HEK293T (cell line): ENCODE measurements at regions not wholly inside any gene's neighbourhood (a gene's known extent, or its start where the extent isn't known, plus 50 kb on each side); places are given as distances from the start of the nearest gene placed in this dataset.

Experiments
- BHLHE40 ChIP-seq: fragments of 450-650 bp; IDR thresholded peaks from 2 replicates; pipeline ENCODE4 v1.6.1; 2016; ENCODE audit warnings: mild to moderate bottlenecking, moderate library complexity, borderline replicate concordance
- CTBP1 ChIP-seq: fragments of 450-650 bp; IDR thresholded peaks from 2 replicates; pipeline ENCODE4 v1.6.1; 2016; ENCODE audit warnings: borderline replicate concordance
- FOXK2 ChIP-seq: fragments of 450-650 bp; IDR thresholded peaks from 2 replicates; pipeline ENCODE4 v1.6.1; 2016; ENCODE audit warnings: mild to moderate bottlenecking
- HDGF ChIP-seq: fragments of 450-650 bp; IDR thresholded peaks from 2 replicates; pipeline ENCODE4 v1.6.1; 2017; ENCODE audit warnings: antibody characterized with exemption, borderline replicate concordance
- L3MBTL2 ChIP-seq: fragments of 450-650 bp; conservative IDR thresholded peaks from 2 replicates; pipeline ENCODE4 v1.6.1; 2016; ENCODE audit warnings: mild to moderate bottlenecking
- LEF1 ChIP-seq: fragments of 450-650 bp; IDR thresholded peaks from 2 replicates; pipeline ENCODE4 v1.6.1; 2017; ENCODE audit warnings: mild to moderate bottlenecking, borderline replicate concordance
- SP1 ChIP-seq: fragments of 450-650 bp; IDR thresholded peaks from 2 replicates; pipeline ENCODE4 v1.6.1; 2017
- TARDBP ChIP-seq: fragments of 450-650 bp; IDR thresholded peaks from 2 replicates; pipeline ENCODE4 v1.6.1; 2016
- TF ChIP-seq, protein P1 (sequence below): fragments of 450-650 bp; IDR thresholded peaks from 2 replicates; pipeline ENCODE4 v1.6.1; 2016

DNA sequence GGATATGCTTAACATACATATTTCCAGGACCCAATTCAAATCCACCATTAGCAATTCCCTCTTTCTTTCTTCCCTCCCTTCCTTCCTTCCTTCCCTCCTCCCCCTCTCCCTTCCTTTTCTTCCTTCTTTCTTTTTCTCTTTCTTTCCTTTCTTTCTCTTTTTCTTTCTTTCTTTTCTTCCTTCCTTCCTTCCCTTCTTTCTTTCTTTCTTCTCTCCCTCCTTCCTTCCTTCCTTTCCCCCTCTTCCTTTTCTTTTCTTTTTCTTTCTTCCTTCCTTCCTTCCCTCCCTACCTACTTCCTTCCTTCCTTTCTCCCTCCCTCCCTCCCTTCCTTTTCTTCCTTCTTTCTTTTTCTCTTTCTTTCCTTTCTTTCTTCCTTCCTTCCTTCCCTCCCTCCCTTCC is 332.0 kb downstream of the TMEM161B start:
- TF ChIP-seq BHLHE40 (no peak), TARDBP (no peak), SP1 (no peak), LEF1 (no peak), FOXK2 (no peak), CTBP1 (no peak), L3MBTL2 (no peak), HDGF (no peak)
- TF ChIP-seq, protein P1, sequence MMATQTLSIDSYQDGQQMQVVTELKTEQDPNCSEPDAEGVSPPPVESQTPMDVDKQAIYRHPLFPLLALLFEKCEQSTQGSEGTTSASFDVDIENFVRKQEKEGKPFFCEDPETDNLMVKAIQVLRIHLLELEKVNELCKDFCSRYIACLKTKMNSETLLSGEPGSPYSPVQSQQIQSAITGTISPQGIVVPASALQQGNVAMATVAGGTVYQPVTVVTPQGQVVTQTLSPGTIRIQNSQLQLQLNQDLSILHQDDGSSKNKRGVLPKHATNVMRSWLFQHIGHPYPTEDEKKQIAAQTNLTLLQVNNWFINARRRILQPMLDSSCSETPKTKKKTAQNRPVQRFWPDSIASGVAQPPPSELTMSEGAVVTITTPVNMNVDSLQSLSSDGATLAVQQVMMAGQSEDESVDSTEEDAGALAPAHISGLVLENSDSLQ: no peak
